Fibroblast of skin of right biceps (primary cell): ENCODE measurements at regions not wholly inside any gene's neighbourhood (a gene's known extent, or its start where the extent isn't known, plus 50 kb on each side); places are given as distances from the start of the nearest gene placed in this dataset.

Experiments used
- DNase-seq: peaks from one replicate; pipeline ENCODE4 v3.0.0-alpha.2; 2013

DNA sequence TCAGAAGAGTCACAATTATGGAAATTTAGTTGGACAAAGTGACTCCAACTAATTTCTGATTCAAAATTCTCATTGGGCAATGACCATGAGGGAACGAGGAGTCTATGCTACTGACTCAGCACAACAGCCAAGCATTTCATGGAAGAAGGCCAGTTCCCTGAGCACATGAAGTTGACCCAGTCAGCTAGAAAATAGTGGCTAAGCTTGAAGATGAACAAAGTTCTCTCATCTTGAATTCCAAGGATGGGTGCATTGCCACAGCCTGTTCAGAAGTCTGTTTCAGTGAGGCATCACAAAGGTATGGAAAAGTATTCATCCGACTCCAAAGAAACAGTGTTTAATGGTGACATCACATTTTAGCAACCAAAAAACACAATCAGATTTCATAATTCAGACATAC, 676.9 kb downstream of the HACE1 start:
- peak; percentile 77 for DNase-seq

DNA sequence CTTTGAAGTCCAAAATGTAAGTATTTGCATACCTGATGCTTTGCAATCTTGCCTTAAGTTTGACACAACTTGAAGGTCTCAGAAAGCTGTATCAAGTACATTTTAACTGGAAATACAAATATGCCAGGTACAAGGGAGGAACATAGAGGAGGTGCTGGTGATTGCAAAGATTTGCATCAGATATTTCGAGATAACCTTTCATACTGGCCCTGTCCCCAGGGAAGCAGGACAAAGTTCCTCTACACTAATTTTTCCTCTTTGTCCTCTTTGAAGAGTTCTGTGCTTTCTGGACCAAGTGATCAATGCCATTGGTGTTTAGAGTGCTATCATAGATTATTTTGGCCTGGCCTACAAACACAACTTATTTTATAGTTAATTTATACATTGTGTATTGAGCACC, 686.1 kb downstream of the HACE1 start:
- no peak for DNase-seq

DNA sequence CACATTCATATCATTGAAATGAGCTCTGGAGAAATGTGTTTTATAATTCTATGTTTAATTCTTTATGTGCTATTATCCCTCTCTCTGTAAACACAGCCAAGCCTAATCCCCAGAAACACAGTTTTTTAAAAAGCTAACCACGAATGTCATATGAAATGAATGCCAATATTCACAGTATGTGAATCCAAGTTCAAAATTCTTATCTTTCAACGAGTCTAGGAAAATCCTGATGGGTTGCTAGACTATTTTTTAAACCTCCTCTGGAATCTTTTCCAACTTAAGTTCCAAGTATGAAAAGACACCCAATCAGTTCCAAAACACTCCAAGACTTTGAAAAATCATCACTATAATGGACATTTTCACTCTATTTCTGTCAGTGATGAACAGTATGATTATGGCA, 689.3 kb downstream of the HACE1 start:
- peak; percentile 4 for DNase-seq

DNA sequence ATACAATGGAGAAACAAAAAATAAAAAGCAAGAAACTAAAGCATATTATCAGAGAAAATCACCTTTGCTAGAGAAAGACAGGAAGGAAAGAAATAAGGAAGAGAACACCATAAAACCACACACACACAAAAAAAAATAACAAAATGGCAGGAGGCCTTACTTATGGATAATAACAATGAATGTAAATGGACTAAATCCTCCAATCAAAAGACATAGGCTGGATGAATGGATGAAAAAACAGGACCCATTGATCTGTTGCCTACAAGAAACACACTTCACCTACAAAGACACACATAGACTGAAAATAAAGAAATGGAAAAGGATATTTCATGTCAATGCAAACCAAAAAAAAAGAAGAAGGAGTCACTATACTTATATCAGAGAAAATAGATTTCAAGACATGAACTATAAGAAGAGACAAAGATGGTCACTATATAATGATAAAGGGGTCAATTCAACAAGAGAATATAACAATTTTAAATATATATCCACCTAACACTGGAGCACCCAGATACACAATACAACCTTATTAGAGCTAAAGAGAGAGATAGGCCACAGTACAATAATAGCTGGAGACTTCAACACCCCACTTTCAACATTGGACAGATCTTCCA, 693.6 kb downstream of the HACE1 start:
- DNase-seq = no peak

DNA sequence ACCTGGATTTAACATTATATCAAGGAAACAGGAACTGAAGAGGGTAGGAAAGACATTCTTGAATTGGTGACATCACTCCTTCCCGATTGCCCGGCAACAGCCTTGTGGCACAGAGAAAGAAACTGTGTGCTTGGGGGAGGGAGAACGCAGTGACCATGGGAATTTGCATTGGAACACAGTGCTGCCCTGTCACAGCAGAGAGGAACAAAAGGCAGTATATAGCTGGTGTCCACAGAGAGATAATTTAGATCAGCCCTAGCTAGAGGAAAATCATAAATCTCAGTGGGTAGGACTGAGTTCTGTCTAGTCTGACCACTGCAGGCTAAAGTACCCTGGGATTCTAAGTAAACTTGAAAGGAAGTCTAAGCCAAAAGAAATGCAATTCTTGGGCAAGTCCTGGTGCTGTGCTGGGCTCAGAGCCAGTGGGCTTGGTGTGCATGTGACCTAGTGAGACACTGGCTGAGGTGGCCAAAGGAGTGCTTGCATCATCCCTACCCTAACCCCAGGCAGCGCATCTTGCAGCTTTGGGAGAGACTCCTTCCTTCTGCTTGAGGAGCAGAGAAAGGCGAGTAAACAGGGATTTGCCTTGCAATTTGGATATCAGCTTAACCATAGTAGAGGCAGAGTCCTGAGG, 697.6 kb downstream of the HACE1 start:
- DNase-seq = peak; percentile 67

DNA sequence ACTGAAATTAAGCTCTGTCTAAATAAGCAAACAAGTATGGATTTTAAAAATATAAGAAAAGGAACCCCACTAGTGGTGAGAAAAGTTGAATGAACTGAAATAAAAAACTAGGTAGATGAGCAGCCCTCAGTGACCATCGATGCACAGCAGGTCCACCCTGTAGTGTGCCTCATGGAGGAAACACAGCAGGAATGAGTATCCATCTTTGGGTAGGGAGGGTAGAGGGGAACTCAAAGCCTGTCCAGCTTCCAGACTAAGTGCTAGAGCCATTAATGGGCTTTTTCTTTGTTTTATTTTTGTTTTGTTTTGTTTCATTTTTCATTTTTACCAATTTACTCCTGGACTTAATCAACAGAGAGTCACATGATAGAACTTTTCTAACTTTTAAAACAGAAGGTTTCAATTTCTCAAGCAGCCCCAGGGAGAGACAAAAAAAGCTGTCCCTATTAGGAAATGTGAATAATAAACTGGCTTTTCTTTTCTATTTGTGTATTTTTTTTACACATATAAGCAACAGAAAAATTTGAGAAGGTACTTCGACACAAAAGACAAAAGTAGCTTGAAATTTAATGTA, 700.6 kb downstream of the HACE1 start:
- no peak for DNase-seq

DNA sequence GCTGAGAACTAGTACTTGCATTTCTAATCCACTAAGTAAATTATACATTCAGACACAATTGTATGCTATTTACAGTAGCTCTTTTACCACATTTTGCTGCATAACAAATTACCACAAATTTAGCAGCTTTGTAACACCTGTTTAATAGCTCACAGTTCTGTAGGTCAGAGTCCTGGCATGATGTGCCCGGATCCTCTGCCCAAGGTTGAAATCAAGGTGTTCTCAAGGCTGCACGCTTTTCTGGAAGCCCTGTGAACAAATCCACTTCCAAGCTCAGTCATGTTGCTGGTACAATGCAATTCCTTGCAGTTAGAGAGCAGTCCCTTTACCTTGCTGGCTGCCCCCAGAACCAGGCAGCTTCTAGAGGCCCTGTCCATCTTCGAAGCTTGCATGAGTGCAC, 716.0 kb downstream of the HACE1 start:
- no peak for DNase-seq

DNA sequence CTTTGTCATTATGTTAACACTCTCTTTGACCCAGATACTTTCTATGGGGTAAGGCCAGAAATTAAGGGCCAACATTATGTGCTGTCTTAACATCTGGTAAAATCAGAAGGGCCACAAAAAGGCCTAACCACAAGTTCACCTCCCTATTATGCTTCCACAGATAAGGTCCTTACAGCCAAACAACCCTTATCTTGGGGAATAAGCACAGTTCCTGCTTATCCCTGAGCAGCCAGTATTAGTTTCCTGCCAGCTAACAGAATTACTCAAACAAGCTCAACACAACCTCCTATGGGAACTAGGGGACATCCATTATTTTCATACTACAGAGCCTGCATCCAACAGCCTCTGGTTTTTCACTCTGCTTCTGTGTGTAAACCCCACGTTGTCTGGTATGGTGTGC, 724.8 kb downstream of the HACE1 start:
- no peak for DNase-seq

DNA sequence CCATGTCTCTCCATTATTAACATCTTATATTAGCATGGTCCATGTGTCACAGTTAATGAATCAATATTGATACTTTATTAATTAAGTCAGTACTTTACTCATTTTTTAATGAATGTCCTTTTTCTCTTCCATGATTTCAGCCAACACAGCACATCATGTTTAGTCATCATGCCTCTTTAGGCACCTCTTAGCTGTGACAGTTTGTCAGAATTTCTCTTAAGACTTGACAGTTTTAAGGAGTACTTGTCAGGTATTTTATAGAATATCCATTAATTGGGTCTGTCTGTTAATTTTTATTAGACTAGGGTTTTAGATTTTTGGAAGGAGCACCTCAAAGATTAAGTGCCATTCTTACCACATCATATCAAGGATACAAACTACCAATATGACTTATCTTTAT, 729.4 kb downstream of the HACE1 start:
- no peak for DNase-seq

DNA sequence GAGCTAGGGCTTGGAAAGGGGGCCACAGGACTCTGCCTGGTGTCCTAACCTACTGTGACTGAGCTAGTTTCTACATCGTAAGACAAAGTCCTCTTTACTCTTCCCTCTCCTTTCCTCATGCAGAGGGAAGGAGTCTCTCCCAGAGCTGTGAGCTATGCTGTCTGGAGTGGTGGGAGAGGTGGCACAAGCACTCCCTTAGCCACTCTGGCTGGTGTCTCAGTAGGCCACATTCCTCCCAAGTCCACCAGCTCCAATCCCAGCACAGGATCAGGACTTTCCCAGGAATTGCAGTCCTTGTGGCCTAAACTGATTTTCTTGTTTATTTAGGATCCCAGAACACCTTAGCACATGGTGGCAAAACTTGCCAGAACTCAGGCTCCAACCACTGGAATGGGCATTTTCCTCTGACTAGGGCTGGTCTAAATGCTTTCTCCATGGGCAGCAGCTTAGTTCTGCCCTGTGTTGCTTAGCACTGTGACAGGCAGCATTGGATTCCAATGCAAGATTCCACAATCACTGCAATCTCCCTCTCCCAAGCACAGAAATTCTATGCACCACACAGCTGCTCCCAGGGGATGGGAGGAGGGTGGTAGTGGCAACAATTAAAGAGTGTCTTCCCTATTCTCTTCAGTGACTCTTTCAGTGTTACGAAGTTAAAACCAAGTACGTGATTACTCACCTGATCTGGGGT, 733.3 kb downstream of the HACE1 start:
- DNase-seq = no peak

DNA sequence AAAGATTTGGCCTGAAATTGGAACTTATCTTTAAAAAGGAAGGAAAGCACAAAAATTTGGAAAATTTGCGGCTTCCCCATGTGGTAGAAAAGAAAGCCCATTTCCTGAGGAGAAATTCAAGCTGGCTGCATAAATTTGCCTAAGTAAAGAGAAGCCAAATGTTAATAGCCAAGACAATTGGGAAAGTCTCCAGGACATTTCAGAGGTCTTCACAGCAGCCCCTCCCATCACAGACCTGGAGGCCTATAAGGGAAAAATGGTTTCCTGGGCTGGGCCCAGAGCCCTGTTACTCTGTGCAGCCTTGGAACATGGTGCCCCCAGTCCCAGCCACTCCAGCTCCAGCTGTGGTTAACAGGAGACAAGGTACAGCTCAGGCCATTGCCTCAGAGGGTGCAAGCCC, 736.5 kb downstream of the HACE1 start:
- DNase-seq = no peak

DNA sequence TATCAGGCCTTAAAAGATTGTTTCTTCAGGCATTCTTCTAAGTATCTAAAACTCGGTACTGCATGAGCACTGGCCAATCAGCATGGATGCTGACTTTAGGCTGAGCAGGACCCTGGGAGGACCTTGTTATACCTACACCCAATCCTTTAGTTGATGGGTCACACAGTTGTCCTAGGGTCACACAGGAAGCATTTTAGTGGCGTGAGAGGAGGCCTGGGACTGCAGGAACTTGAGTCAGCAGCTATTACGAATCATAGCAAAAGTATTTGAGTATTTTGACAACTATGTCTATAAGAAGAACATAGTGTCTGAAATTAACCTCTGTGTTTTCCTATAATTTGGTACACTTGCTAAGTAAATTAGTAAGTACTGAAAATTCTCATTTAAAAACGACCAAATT, 741.4 kb downstream of the HACE1 start:
- DNase-seq = peak; percentile 82

DNA sequence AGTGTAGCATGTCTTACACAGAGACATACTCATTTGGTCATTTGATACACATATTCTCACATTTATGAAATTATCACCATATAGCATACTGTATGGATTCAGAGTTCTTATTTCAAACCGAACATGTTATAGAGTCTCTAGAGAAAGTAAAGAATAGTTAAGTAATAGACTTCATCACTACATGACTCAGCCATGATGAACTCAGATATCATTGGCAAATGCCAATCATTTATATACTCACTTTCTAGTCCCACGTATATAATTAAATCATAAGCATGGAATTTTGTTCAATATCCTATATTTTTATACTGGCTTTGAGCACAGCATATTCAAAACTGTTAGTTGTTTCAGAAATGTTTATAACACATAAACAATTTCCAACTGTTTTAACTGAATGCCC, 749.9 kb downstream of the HACE1 start:
- DNase-seq = no peak

DNA sequence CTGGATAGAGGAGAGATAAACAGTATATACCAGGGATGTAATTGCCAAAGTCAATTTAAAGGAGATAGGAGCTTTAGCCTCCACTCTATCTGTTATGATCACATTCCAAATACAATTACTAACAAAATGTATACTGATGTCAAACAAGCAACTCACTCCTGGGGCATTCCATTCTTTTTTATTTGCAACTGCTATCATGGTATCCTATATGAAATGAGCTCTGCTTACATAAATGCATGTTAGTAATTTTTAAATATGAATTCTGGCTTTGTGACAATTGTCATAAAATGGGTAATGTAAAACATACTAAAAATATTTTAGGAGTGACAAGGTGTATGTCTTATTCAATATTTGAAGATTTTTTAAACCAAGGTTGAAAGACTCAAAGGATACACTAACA, 751.1 kb downstream of the HACE1 start:
- no peak for DNase-seq

DNA sequence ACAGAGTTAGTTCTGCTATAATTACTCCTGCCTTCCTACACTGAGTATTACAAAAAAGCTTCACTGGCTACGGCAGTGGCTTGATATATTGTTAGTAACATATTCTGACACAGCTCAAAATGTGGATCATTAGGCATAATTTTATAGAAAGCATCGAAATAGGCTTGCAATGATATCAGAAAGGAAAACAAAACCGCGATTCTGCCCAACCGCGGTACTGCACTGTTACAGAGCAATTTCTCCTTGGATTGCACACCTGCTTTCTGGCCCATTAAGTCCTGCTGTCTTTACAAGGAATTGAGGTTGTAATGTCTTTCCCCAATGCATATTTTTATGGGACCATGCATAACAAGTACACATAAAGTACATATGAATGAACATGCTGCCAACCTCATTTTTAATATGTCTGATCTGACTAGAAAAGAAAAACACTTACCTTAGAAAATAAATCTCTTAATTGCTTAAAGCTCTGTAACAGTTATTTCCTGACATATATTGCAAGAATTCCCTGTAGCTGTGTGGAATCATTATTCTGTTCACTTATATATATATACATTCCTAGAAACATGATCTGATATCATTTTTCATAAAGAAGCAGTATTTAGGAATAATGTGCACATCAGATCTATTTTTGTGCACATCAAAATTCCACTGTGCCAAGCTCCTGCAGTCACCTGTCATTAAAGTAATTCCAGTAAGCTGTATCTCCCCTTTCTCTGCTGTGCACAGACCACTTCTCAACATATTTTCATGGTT, 763.9 kb downstream of the HACE1 start:
- DNase-seq = no peak

DNA sequence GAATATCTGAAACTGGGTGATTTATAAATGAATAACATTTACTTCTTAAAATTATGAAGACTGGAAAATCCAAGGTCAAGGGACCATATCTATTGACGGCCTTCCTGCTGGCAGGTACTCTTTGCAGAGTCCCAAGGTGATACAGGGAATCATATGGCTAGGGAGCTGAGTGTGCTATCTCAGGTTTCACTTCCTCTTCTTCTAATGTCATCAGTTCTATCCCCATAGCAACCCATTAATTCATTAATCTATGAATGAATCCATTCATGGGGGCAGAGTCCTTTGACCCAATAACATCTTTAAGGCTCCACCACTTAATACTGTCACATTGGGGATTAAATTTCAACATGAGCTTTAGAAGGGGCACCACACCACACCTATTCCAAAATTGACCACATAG, 772.0 kb downstream of the HACE1 start:
- DNase-seq = no peak

DNA sequence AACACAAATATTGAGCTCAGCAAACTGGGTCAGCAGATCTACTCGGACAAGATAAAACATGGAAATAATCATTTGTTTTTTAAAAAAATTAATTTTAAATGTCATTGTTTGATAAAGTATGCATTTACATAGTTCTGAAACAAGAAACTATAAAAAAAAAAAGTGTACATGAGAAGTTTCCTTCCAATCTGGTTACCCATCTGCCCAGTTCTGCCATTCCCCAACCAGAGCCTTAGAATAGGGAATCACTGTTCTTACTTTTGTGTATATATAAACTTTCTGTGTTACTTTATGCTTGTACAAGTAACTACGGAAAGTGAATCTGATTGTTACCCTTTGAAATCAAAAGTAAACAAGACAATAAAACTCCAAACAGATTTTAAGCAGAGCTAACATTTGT, 791.4 kb downstream of the HACE1 start:
- no peak for DNase-seq

DNA sequence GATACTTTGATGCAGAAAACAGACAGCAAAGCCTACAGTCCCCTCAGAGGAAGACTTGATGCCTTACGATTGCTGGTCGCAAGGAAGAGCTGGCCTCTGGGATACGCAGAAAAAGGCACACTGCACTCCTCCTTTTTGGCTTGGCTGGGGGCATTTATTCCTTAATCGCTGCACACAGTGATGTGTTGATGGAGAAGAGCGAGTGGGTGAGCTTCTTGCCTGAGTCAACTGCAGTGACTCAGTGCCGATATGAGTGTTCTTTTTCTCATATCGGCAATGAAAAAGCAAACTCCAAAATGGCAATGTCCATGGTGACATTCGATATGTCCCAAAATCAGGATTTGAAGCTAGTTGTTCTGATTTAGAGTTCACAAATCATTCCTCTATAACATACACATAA, 794.8 kb downstream of the HACE1 start:
- no peak for DNase-seq

DNA sequence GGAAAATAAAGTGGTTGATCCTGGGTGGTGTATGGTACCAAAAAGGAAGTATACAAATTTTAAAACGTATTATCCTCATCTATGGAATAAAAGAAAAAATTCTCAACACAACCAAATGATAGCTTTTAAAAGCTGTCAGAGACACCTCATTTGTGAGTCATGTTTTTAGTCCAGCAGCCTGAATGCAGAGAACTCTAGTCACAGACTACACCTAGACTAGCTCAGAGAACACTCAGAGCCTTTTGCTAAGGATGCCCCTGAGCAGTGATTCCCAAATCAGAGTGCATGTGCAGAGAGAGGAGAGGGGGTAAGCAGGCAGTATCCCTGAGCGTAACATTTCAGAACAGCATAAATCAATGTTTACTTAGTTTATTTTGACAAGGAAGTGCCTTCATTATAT, 809.3 kb downstream of the HACE1 start:
- no peak for DNase-seq

DNA sequence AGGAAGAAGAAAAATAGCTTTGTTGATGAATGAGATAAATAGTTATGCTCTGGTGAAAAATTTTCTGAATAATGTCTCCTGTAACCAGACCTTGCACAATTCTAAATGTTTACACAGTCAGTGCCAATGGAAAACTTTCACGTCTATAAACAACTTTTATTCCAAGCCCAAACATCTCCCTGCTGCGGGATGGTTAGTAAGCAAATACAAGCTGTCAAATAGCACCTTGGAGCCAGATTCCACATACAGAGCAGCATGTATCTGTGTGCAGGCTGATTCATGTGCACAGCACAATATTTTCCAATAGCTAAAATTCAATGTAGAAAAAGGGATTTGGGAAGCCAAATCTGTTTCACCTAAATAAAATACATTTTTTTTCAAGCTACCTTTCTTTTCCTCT, 813.3 kb downstream of the HACE1 start:
- no peak for DNase-seq

DNA sequence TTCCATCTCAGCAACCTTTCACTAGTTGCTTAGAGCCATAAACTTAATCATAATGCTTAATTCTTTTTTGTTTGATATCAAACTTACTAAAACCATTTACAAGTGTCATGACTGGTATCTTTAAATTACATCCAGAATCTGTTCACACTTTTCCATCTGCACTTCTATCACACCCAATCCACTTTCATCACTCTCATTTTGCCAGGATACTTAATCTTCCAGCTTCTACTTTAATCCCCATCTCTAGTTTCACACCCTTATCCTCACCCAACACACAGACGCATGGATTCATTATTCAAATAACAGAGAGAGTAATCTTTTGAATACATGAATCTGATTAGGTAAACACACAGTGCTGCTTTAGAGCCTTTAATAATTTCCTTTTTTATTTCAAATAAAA, 828.4 kb downstream of the HACE1 start:
- no peak for DNase-seq

DNA sequence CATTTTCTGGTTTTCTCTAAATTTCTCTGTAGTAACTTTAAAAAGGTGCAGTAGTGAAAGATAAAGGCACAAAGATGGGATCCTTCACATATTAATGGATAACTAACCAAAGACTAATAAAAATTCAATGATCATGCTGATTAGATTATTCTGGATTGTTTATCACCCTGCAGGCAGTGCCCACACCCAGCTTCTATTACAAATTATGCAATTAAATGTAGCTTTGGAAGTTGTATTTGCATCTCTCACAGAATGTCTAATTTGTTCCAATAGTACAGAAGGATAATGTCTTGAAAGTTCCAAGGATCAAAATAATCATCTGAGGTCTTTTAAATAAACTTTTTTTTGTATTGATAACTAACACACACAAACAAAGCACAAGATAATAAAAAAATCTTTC, 837.6 kb downstream of the HACE1 start:
- no peak for DNase-seq

DNA sequence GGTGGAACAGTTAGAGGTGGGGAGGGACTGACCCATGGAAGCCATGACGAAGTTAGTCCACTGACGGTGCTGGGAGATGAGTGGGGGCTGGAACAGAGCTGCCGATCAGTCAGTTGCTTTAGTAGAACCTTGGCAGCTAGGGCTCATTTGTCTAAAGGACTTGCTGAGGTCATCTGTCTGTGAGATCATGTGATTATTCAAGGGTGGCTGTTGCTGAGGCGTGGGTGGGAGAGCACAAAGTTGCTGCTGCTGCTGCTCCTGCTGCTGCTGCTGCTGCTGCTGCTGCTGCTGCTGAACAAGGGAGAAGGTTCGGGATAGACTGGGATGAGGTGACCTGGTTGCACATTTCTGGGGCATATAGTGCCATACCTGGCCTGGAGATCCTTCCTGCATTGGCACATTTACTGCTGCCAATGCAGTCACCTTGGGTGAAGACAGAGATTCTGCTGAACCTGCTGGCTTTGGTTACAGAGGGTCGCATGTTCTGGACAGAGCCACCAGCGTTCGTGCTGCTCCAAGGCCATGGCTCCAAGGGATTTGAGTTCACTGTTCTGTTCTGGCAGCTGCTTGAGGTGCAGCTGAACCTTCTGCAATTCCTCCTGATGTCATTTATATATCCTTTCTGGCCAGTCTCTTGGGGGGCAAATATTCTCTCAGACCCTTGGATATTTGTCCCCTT, 840.5 kb downstream of the HACE1 start:
- DNase-seq = no peak
